ENCODE measurements at regions not wholly inside any gene's neighbourhood (a gene's known extent, or its start where the extent isn't known, plus 50 kb on each side); places are given as distances from the start of the nearest gene placed in this dataset.

DNA sequence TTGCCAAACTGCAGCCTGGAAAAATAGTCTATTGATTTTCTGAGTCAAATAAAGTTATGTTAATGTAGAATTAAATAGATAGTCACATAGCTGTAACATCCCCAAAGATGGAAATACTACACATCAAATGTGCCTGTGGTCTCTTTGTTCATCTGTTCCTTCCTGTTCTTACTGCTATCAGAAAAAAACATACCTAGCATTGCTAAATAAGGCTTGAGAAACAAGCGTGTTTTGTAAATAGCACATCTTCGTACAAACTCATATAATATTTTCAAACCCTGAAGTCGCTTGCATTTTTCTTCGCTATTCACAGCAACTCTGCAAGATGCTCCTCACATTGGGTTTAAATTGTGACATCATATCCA, 116.1 kb downstream of the KLF6 start:
- Histone ChIP-seq H3K36me3 (replicated peaks in 1 of 2; ENCODE audit: control extremely low read depth in 1 of 2, control insufficient read depth in 1 of 2, extremely low read depth in 1 of 2, insufficient read depth in 2 of 2, low read length in 1 of 2) (no peaks in the 10 kb centered on the region), H3K4me2 (replicated peaks; ENCODE audit: low read depth, low read length, poor library complexity, severe bottlenecking) (no peak overlapping the region), H2AFZ (ENCODE audit: insufficient read depth, low read depth, low read length, poor library complexity, severe bottlenecking) (no peak overlapping the region), H3K9me3 (ENCODE audit: control extremely low read depth in 1 of 3, control insufficient read depth in 2 of 3, insufficient read depth in 1 of 3, low read length in 2 of 3) (no peaks in the 10 kb centered on the region), H3K79me2 (ENCODE audit: control insufficient read depth, insufficient read depth, low read length) (no peaks in the 10 kb centered on the region), H3K4me3 (ENCODE audit: control extremely low read depth in 1 of 5, extremely low read depth in 1 of 5, insufficient read depth in 1 of 5, low read depth in 2 of 5, low read length in 4 of 5) (no peak overlapping the region), H3K4me1 (ENCODE audit: control insufficient read depth in 2 of 2, insufficient read depth in 2 of 2, low read length in 2 of 2) (peaks cover 15 to 25% of the 10 kb centered on the region in 2 donors), H3K27ac (ENCODE audit: low read length in 2 of 2) (no peak overlapping the region), H4K20me1 (ENCODE audit: control insufficient read depth, insufficient read depth, low read length, poor library complexity, severe bottlenecking) (no peaks in the 10 kb centered on the region), H3K9ac (ENCODE audit: low read length) (no peak overlapping the region), H3K27me3 (replicated peaks in 1 of 4; ENCODE audit: control extremely low read depth in 1 of 4, control insufficient read depth in 3 of 4, insufficient read depth in 4 of 4, low read length in 3 of 4) (peaks cover 0 to 15% (median 0%) of the 10 kb centered on the region in 4 experiments)
- ATAC-seq (ENCODE audit: low read depth) (no peak), DNase-seq (no peak)
- 64% methylated on average over 3 of the region's 4 CpGs for WGBS (ENCODE audit: insufficient coverage)
- Mint-ChIP-seq H3K4me3 (peak overlapping the region; percentile 55), H3K9me3 (ENCODE audit: insufficient read depth) (no peaks in the 10 kb centered on the region), H3K4me1 (peaks cover 17% of the 10 kb centered on the region), H3K27me3 (peaks cover 10% of the 10 kb centered on the region), H3K27ac (no peak overlapping the region)
- TF ChIP-seq, protein P1, sequence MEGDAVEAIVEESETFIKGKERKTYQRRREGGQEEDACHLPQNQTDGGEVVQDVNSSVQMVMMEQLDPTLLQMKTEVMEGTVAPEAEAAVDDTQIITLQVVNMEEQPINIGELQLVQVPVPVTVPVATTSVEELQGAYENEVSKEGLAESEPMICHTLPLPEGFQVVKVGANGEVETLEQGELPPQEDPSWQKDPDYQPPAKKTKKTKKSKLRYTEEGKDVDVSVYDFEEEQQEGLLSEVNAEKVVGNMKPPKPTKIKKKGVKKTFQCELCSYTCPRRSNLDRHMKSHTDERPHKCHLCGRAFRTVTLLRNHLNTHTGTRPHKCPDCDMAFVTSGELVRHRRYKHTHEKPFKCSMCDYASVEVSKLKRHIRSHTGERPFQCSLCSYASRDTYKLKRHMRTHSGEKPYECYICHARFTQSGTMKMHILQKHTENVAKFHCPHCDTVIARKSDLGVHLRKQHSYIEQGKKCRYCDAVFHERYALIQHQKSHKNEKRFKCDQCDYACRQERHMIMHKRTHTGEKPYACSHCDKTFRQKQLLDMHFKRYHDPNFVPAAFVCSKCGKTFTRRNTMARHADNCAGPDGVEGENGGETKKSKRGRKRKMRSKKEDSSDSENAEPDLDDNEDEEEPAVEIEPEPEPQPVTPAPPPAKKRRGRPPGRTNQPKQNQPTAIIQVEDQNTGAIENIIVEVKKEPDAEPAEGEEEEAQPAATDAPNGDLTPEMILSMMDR (IDR thresholded peaks at IDR 0.05) = no peak
- TF ChIP-seq EZH2 (IDR thresholded peaks at IDR 0.05; ENCODE audit: borderline replicate concordance, insufficient read depth, low read depth, low read length, poor library complexity, severe bottlenecking) = no peak
- CTCF ChIA-PET = no interaction called here
- intact Hi-C loops (cut with micrococcal nuclease) = no loop called here
- POLR2A ChIA-PET = no interaction called here

GRCh38 chr10:3668276-3668965, 116.6 kb downstream of the KLF6 start:
- no peak overlapping the region for H3K9ac ChIP-seq (ENCODE audit: low read length)
- ATAC-seq (ENCODE audit: low read depth) (peak; percentile 49), DNase-seq (peak; percentile 33)
- Mint-ChIP-seq H3K4me1 (peaks cover 17% of the 10 kb centered on the region), H3K4me3 (peak overlapping the region; percentile 55), H3K9me3 (ENCODE audit: insufficient read depth) (no peaks in the 10 kb centered on the region), H3K27me3 (peaks cover 10% of the 10 kb centered on the region), H3K27ac (no peak overlapping the region)
- peak overlapping the region in 1 of 5 experiments; percentile 28 for H3K4me3 ChIP-seq (ENCODE audit: control extremely low read depth in 1 of 5, extremely low read depth in 1 of 5, insufficient read depth in 1 of 5, low read depth in 2 of 5, low read length in 4 of 5)
- no peaks in the 10 kb centered on the region for H3K79me2 ChIP-seq (ENCODE audit: control insufficient read depth, insufficient read depth, low read length)
- H2AFZ ChIP-seq (ENCODE audit: insufficient read depth, low read depth, low read length, poor library complexity, severe bottlenecking) = peak overlapping the region; percentile 49
- peaks cover 0 to 15% (median 0%) of the 10 kb centered on the region in 4 experiments for H3K27me3 ChIP-seq (replicated peaks in 1 of 4; ENCODE audit: control extremely low read depth in 1 of 4, control insufficient read depth in 3 of 4, insufficient read depth in 4 of 4, low read length in 3 of 4)
- TF ChIP-seq, protein P1 (IDR thresholded peaks at IDR 0.05) = no peak
- TF ChIP-seq EZH2 (IDR thresholded peaks at IDR 0.05; ENCODE audit: borderline replicate concordance, insufficient read depth, low read depth, low read length, poor library complexity, severe bottlenecking) = no peak
- POLR2A ChIA-PET = no interaction called here
- CTCF ChIA-PET = no interaction called here
- H3K4me2 ChIP-seq (replicated peaks; ENCODE audit: low read depth, low read length, poor library complexity, severe bottlenecking) = peak overlapping the region; percentile 52
- H3K4me1 ChIP-seq (ENCODE audit: control insufficient read depth in 2 of 2, insufficient read depth in 2 of 2, low read length in 2 of 2) = peaks cover 15 to 25% of the 10 kb centered on the region in 2 donors
- no peaks in the 10 kb centered on the region for H3K9me3 ChIP-seq (ENCODE audit: control extremely low read depth in 1 of 3, control insufficient read depth in 2 of 3, insufficient read depth in 1 of 3, low read length in 2 of 3)
- no peaks in the 10 kb centered on the region for H4K20me1 ChIP-seq (ENCODE audit: control insufficient read depth, insufficient read depth, low read length, poor library complexity, severe bottlenecking)
- H3K27ac ChIP-seq (ENCODE audit: low read length in 2 of 2) = no peak overlapping the region
- WGBS (ENCODE audit: insufficient coverage) = 21% methylated on average over 17 of the region's 21 CpGs
- intact Hi-C loops (cut with micrococcal nuclease) = no loop called here
- no peaks in the 10 kb centered on the region for H3K36me3 ChIP-seq (replicated peaks in 1 of 2; ENCODE audit: control extremely low read depth in 1 of 2, control insufficient read depth in 1 of 2, extremely low read depth in 1 of 2, insufficient read depth in 2 of 2, low read length in 1 of 2)

Measured in B cell (primary cell).